ENCODE measurements at regions not wholly inside any gene's neighbourhood (a gene's known extent, or its start where the extent isn't known, plus 50 kb on each side); places are given as distances from the start of the nearest gene placed in this dataset.

- no peak overlapping the region for H3K27ac ChIP-seq (ENCODE audit: low read depth, low read length)
- H3K79me2 ChIP-seq (ENCODE audit: control insufficient read depth, low read length) = no peaks in the 10 kb centered on the region
- no peaks in the 10 kb centered on the region for H3K27me3 ChIP-seq (ENCODE audit: control insufficient read depth, low read length)
- no peak overlapping the region for H3K4me3 ChIP-seq (ENCODE audit: low read length)
- H4K20me1 ChIP-seq (ENCODE audit: control insufficient read depth, insufficient read depth, low read depth, low read length) = no peaks in the 10 kb centered on the region
- no peaks in the 10 kb centered on the region for H3K9me2 ChIP-seq (replicated peaks; ENCODE audit: control insufficient read depth, low read length)
- H3K9me3 ChIP-seq (ENCODE audit: control insufficient read depth, insufficient read depth, low read length) = no peaks in the 10 kb centered on the region
- no peaks in the 10 kb centered on the region for H3F3A ChIP-seq (ENCODE audit: control insufficient read depth, insufficient read depth)
- no peak overlapping the region for H3K4me2 ChIP-seq (ENCODE audit: low read length)
- H3K36me3 ChIP-seq (ENCODE audit: control insufficient read depth, low read length) = no peaks in the 10 kb centered on the region
- no peaks in the 10 kb centered on the region for H3K4me1 ChIP-seq (ENCODE audit: control insufficient read depth, low read length)
- TF ChIP-seq EZH2phosphoT487 (IDR thresholded peaks at IDR 0.05; ENCODE audit: borderline replicate concordance, low read length) (no peak), CTCF (IDR thresholded peaks at IDR 0.05; ENCODE audit: low read depth, low read length, poor library complexity, severe bottlenecking) (no peak)
Measured at GRCh38 chr18:29176681-29177080, 999.8 kb upstream of the CDH2 start.

GRCh38 chr18:29174891-29175290 lies 998.0 kb upstream of the CDH2 start:
- H3F3A ChIP-seq (ENCODE audit: control insufficient read depth, insufficient read depth) = no peaks in the 10 kb centered on the region
- no peaks in the 10 kb centered on the region for H3K79me2 ChIP-seq (ENCODE audit: control insufficient read depth, low read length)
- no peak overlapping the region for H3K27ac ChIP-seq (ENCODE audit: low read depth, low read length)
- TF ChIP-seq CTCF (IDR thresholded peaks at IDR 0.05; ENCODE audit: low read depth, low read length, poor library complexity, severe bottlenecking) (no peak), EZH2phosphoT487 (IDR thresholded peaks at IDR 0.05; ENCODE audit: borderline replicate concordance, low read length) (no peak)
- H3K4me2 ChIP-seq (ENCODE audit: low read length) = no peak overlapping the region
- H4K20me1 ChIP-seq (ENCODE audit: control insufficient read depth, insufficient read depth, low read depth, low read length) = no peaks in the 10 kb centered on the region
- H3K4me3 ChIP-seq (ENCODE audit: low read length) = no peak overlapping the region
- no peaks in the 10 kb centered on the region for H3K9me2 ChIP-seq (replicated peaks; ENCODE audit: control insufficient read depth, low read length)
- H3K4me1 ChIP-seq (ENCODE audit: control insufficient read depth, low read length) = no peaks in the 10 kb centered on the region
- H3K9me3 ChIP-seq (ENCODE audit: control insufficient read depth, insufficient read depth, low read length) = no peaks in the 10 kb centered on the region
- H3K36me3 ChIP-seq (ENCODE audit: control insufficient read depth, low read length) = no peaks in the 10 kb centered on the region
- no peaks in the 10 kb centered on the region for H3K27me3 ChIP-seq (ENCODE audit: control insufficient read depth, low read length)

- H3K79me2 ChIP-seq (ENCODE audit: control insufficient read depth, low read length) = no peaks in the 10 kb centered on the region
- no peak overlapping the region for H3K27ac ChIP-seq (ENCODE audit: low read depth, low read length)
- no peaks in the 10 kb centered on the region for H3K4me1 ChIP-seq (ENCODE audit: control insufficient read depth, low read length)
- H3K9me2 ChIP-seq (replicated peaks; ENCODE audit: control insufficient read depth, low read length) = no peaks in the 10 kb centered on the region
- TF ChIP-seq EZH2phosphoT487 (IDR thresholded peaks at IDR 0.05; ENCODE audit: borderline replicate concordance, low read length) = no peak
- TF ChIP-seq CTCF (IDR thresholded peaks at IDR 0.05; ENCODE audit: low read depth, low read length, poor library complexity, severe bottlenecking) = no peak
- no peak overlapping the region for H3K4me2 ChIP-seq (ENCODE audit: low read length)
- no peaks in the 10 kb centered on the region for H3K36me3 ChIP-seq (ENCODE audit: control insufficient read depth, low read length)
- H3K27me3 ChIP-seq (ENCODE audit: control insufficient read depth, low read length) = no peaks in the 10 kb centered on the region
- no peak overlapping the region for H3K4me3 ChIP-seq (ENCODE audit: low read length)
- no peaks in the 10 kb centered on the region for H4K20me1 ChIP-seq (ENCODE audit: control insufficient read depth, insufficient read depth, low read depth, low read length)
- no peaks in the 10 kb centered on the region for H3F3A ChIP-seq (ENCODE audit: control insufficient read depth, insufficient read depth)
- H3K9me3 ChIP-seq (ENCODE audit: control insufficient read depth, insufficient read depth, low read length) = no peaks in the 10 kb centered on the region
Measured at GRCh38 chr18:29172756-29173067, 995.8 kb upstream of the CDH2 start.

Data from DOHH2 (cell line).